Stomach (tissue), 4 donors: ENCODE measurements at regions not wholly inside any gene's neighbourhood (a gene's known extent, or its start where the extent isn't known, plus 50 kb on each side); places are given as distances from the start of the nearest gene placed in this dataset.

Experiments
- EP300 ChIP-seq: sonication (generic); formaldehyde crosslinking; IDR thresholded peaks from one replicate; pipeline ENCODE4 v1.6.1; 2017; ENCODE audit warnings: antibody characterized with exemption
- POLR2A ChIP-seq, 4 donors: fragments of 450-650 bp; IDR thresholded peaks; one replicate each; pipeline ENCODE4 v1.6.1; 2016; ENCODE audit warnings: antibody characterized with exemption in 4 of 4, control low read depth in 2 of 4, mild to moderate bottlenecking in 1 of 4, moderate library complexity in 1 of 4
- POLR2AphosphoS5 ChIP-seq, 3 donors: sonication (generic); formaldehyde crosslinking; IDR thresholded peaks; one replicate each; pipeline ENCODE4 v1.6.1; 2016; ENCODE audit warnings: antibody characterized with exemption in 3 of 3
- TF ChIP-seq, protein P1 (sequence below), 7 experiments: fragments of 450-650 bp in 4 of 7; fragments of 200-600 bp in 3 of 7; sonication (generic) in 3 of 7; IDR thresholded peaks; one replicate each; pipeline ENCODE4 v1.5.1; 2016 to 2019; ENCODE audit warnings: antibody characterized with exemption in 7 of 7, control low read depth in 2 of 7, mild to moderate bottlenecking in 1 of 7

DNA sequence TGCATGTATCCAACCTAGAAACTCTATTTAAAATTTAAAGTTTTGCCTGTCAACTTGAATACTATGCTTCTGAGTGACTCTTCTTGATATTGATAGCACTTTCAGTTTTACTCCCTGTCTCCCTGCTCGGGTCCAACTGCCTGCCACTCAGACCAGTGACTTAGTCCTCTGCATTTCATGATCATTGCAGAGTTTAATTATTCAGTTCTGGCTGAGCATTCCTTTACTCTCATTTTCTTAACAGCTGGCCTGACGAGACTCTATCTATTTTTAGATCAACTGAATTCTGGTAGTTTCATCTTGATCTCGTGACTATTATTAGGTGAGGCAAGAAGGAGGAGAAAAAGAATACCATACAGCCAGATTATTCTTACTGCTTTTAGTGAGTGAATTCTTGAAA, 617.4 kb downstream of the SI start:
- TF ChIP-seq POLR2AphosphoS5 (IDR thresholded peaks at IDR 0.05) (no peak), POLR2A (IDR thresholded peaks at IDR 0.05) (no peak), EP300 (no peak)
- TF ChIP-seq, protein P1, sequence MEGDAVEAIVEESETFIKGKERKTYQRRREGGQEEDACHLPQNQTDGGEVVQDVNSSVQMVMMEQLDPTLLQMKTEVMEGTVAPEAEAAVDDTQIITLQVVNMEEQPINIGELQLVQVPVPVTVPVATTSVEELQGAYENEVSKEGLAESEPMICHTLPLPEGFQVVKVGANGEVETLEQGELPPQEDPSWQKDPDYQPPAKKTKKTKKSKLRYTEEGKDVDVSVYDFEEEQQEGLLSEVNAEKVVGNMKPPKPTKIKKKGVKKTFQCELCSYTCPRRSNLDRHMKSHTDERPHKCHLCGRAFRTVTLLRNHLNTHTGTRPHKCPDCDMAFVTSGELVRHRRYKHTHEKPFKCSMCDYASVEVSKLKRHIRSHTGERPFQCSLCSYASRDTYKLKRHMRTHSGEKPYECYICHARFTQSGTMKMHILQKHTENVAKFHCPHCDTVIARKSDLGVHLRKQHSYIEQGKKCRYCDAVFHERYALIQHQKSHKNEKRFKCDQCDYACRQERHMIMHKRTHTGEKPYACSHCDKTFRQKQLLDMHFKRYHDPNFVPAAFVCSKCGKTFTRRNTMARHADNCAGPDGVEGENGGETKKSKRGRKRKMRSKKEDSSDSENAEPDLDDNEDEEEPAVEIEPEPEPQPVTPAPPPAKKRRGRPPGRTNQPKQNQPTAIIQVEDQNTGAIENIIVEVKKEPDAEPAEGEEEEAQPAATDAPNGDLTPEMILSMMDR (IDR thresholded peaks at IDR 0.05) = no peak
